Mesothelial cell of epicardium (in vitro differentiated cells): ENCODE measurements at regions not wholly inside any gene's neighbourhood (a gene's known extent, or its start where the extent isn't known, plus 50 kb on each side); places are given as distances from the start of the nearest gene placed in this dataset.

Experiments
- DNase-seq, 2 experiments: peaks; one replicate each; pipeline ENCODE4 v3.0.0; 2021; ENCODE audit warnings: low spot score in 2 of 2; ENCODE audit not compliant: unreplicated experiment in 2 of 2
- H3K27ac Mint-ChIP-seq: 2 replicates; pipeline ENCODE4 v1.8.0; 2021; ENCODE audit warnings: mixed read lengths
- H3K27me3 Mint-ChIP-seq: 2 replicates; pipeline ENCODE4 v1.8.0; 2021; ENCODE audit warnings: low read depth, mixed read lengths
- H3K36me3 Mint-ChIP-seq: 2 replicates; pipeline ENCODE4 v1.8.0; 2021; ENCODE audit warnings: mixed read lengths
- H3K4me1 Mint-ChIP-seq: 2 replicates; pipeline ENCODE4 v1.8.0; 2021; ENCODE audit warnings: mixed read lengths
- H3K4me3 Mint-ChIP-seq: 2 replicates; pipeline ENCODE4 v1.8.0; 2021; ENCODE audit warnings: mild to moderate bottlenecking, moderate library complexity, mixed read lengths
- H3K9me3 Mint-ChIP-seq: 2 replicates; pipeline ENCODE4 v1.8.0; 2021; ENCODE audit warnings: mixed read lengths
- CTCF ChIP-seq: fragments of 200-600 bp; sonication (generic); IDR thresholded peaks from one replicate; pipeline ENCODE4 v1.5.0; 2021; ENCODE audit warnings: antibody characterized with exemption; ENCODE audit not compliant: unreplicated experiment

GRCh38 chr13:67367399-67367798 lies 137.3 kb upstream of the PCDH9 start:
- H3K27ac Mint-ChIP-seq = no peak overlapping the region

GRCh38 chr13:67366533-67366932 lies 136.4 kb upstream of the PCDH9 start:
- Mint-ChIP-seq H3K9me3 (peaks cover 4% of the 10 kb centered on the region), H3K4me3 (no peak overlapping the region), H3K27ac (no peak overlapping the region), H3K36me3 (no peaks in the 10 kb centered on the region), H3K4me1 (peaks cover 12% of the 10 kb centered on the region), H3K27me3 (no peaks in the 10 kb centered on the region)
- no peak for DNase-seq
- TF ChIP-seq CTCF = no peak

More at GRCh38 chr13:67367399-67367798, 137.3 kb upstream of the PCDH9 start:
- H3K4me3 Mint-ChIP-seq = no peak overlapping the region
- DNase-seq = no peak
- no peaks in the 10 kb centered on the region for H3K27me3 Mint-ChIP-seq
- no peaks in the 10 kb centered on the region for H3K36me3 Mint-ChIP-seq
- H3K4me1 Mint-ChIP-seq = peaks cover 19% of the 10 kb centered on the region
- H3K9me3 Mint-ChIP-seq = peaks cover 4% of the 10 kb centered on the region
- no peak for TF ChIP-seq CTCF

- H3K9me3 Mint-ChIP-seq = peaks cover 1% of the 10 kb centered on the region
- H3K4me1 Mint-ChIP-seq = peaks cover 4% of the 10 kb centered on the region
- no peak for DNase-seq
- no peaks in the 10 kb centered on the region for H3K36me3 Mint-ChIP-seq
- no peak for TF ChIP-seq CTCF
- H3K27ac Mint-ChIP-seq = no peak overlapping the region
- H3K4me3 Mint-ChIP-seq = no peak overlapping the region
- no peaks in the 10 kb centered on the region for H3K27me3 Mint-ChIP-seq
These were observed 125.8 kb upstream of the PCDH9 start for GRCh38 chr13:67355812-67356476.

GRCh38 chr13:67353941-67354340 lies 123.8 kb upstream of the PCDH9 start:
- Mint-ChIP-seq H3K27ac (no peak overlapping the region), H3K4me1 (peaks cover 4% of the 10 kb centered on the region), H3K27me3 (no peaks in the 10 kb centered on the region)

GRCh38 chr13:67353031-67353430 lies 122.9 kb upstream of the PCDH9 start:
- Mint-ChIP-seq H3K27me3 (no peaks in the 10 kb centered on the region), H3K4me3 (no peak overlapping the region), H3K27ac (no peak overlapping the region), H3K36me3 (peaks cover 1% of the 10 kb centered on the region), H3K4me1 (peaks cover 4% of the 10 kb centered on the region), H3K9me3 (peaks cover 14% of the 10 kb centered on the region)
- DNase-seq = no peak
- no peak for TF ChIP-seq CTCF

More at GRCh38 chr13:67353941-67354340, 123.8 kb upstream of the PCDH9 start:
- H3K36me3 Mint-ChIP-seq = peaks cover 1% of the 10 kb centered on the region
- H3K9me3 Mint-ChIP-seq = peaks cover 14% of the 10 kb centered on the region
- no peak for DNase-seq
- no peak for TF ChIP-seq CTCF
- no peak overlapping the region for H3K4me3 Mint-ChIP-seq

GRCh38 chr13:67351909-67352308 lies 121.8 kb upstream of the PCDH9 start:
- H3K4me1 Mint-ChIP-seq = peaks cover 4% of the 10 kb centered on the region
- H3K27ac Mint-ChIP-seq = no peak overlapping the region
- no peaks in the 10 kb centered on the region for H3K27me3 Mint-ChIP-seq
- peaks cover 18% of the 10 kb centered on the region for H3K9me3 Mint-ChIP-seq
- TF ChIP-seq CTCF = no peak
- no peak overlapping the region for H3K4me3 Mint-ChIP-seq
- peaks cover 1% of the 10 kb centered on the region for H3K36me3 Mint-ChIP-seq
- DNase-seq = no peak
